Stimulated activated memory B cell treated with anti-CD40 and anti-IgM and Interleukin-4, amounts not matched to agents 10 μg/mL and 1 μg/mL and 100 μg/mL, for 72 hours (primary cell): ENCODE measurements at regions not wholly inside any gene's neighbourhood (a gene's known extent, or its start where the extent isn't known, plus 50 kb on each side); places are given as distances from the start of the nearest gene placed in this dataset.

ENCODE experiments used
- ATAC-seq: fragments of 150-1000 bp; cut with Tn5 transposase; 2 replicates; pipeline ENCODE4 v1.10.0; 2021
- H3K27ac Mint-ChIP-seq: one replicate; pipeline ENCODE4 v1.8.0; 2022; ENCODE audit warnings: mild to moderate bottlenecking, mixed read lengths
- H3K27me3 Mint-ChIP-seq: one replicate; pipeline ENCODE4 v1.8.0; 2022; ENCODE audit warnings: mixed read lengths
- H3K36me3 Mint-ChIP-seq: one replicate; pipeline ENCODE4 v1.8.0; 2022; ENCODE audit warnings: mixed read lengths
- H3K4me1 Mint-ChIP-seq: one replicate; pipeline ENCODE4 v1.8.0; 2022; ENCODE audit warnings: mixed read lengths
- H3K4me3 Mint-ChIP-seq: one replicate; pipeline ENCODE4 v1.8.0; 2022; ENCODE audit warnings: mild to moderate bottlenecking, moderate library complexity, mixed read lengths
- H3K9me3 Mint-ChIP-seq: one replicate; pipeline ENCODE4 v1.8.0; 2022; ENCODE audit warnings: mixed read lengths

- H3K4me1 Mint-ChIP-seq: no peaks in the 10 kb centered on the region
- no peaks in the 10 kb centered on the region for H3K9me3 Mint-ChIP-seq
- H3K36me3 Mint-ChIP-seq: no peaks in the 10 kb centered on the region
- H3K27ac Mint-ChIP-seq: no peak overlapping the region
- ATAC-seq: no peak
- H3K27me3 Mint-ChIP-seq: no peaks in the 10 kb centered on the region
- no peak overlapping the region for H3K4me3 Mint-ChIP-seq
These were observed 261.4 kb upstream of the TBX3 start for GRCh38 chr12:114945351-114945750.

GRCh38 chr12:114944736-114945135 is 260.8 kb upstream of the TBX3 start:
- ATAC-seq: no peak
- Mint-ChIP-seq H3K4me3 (no peak overlapping the region), H3K36me3 (no peaks in the 10 kb centered on the region), H3K27ac (no peak overlapping the region), H3K27me3 (no peaks in the 10 kb centered on the region), H3K9me3 (no peaks in the 10 kb centered on the region), H3K4me1 (no peaks in the 10 kb centered on the region)

GRCh38 chr12:114943601-114944000 is 259.6 kb upstream of the TBX3 start:
- Mint-ChIP-seq H3K4me1 (no peaks in the 10 kb centered on the region), H3K9me3 (no peaks in the 10 kb centered on the region), H3K4me3 (no peak overlapping the region), H3K27ac (no peak overlapping the region), H3K36me3 (no peaks in the 10 kb centered on the region), H3K27me3 (no peaks in the 10 kb centered on the region)
- no peak for ATAC-seq

GRCh38 chr12:114938487-114939210 is 254.7 kb upstream of the TBX3 start:
- Mint-ChIP-seq H3K9me3 (no peaks in the 10 kb centered on the region), H3K36me3 (no peaks in the 10 kb centered on the region), H3K4me1 (no peaks in the 10 kb centered on the region), H3K27ac (no peak overlapping the region), H3K27me3 (no peaks in the 10 kb centered on the region), H3K4me3 (no peak overlapping the region)
- no peak for ATAC-seq

GRCh38 chr12:114936148-114937079 is 252.4 kb upstream of the TBX3 start:
- Mint-ChIP-seq H3K36me3 (no peaks in the 10 kb centered on the region), H3K4me3 (no peak overlapping the region), H3K27me3 (no peaks in the 10 kb centered on the region)

GRCh38 chr12:114935658-114936057 is 251.7 kb upstream of the TBX3 start:
- no peak overlapping the region for H3K4me3 Mint-ChIP-seq
- H3K27me3 Mint-ChIP-seq: no peaks in the 10 kb centered on the region
- ATAC-seq: no peak
- H3K4me1 Mint-ChIP-seq: no peaks in the 10 kb centered on the region
- H3K36me3 Mint-ChIP-seq: no peaks in the 10 kb centered on the region
- H3K27ac Mint-ChIP-seq: no peak overlapping the region
- H3K9me3 Mint-ChIP-seq: peaks cover 7% of the 10 kb centered on the region

More at GRCh38 chr12:114936148-114937079, 252.4 kb upstream of the TBX3 start:
- Mint-ChIP-seq H3K9me3 (peaks cover 3% of the 10 kb centered on the region), H3K27ac (no peak overlapping the region), H3K4me1 (no peaks in the 10 kb centered on the region)
- ATAC-seq: no peak

- Mint-ChIP-seq H3K4me1 (no peaks in the 10 kb centered on the region), H3K27me3 (no peaks in the 10 kb centered on the region), H3K27ac (no peak overlapping the region), H3K9me3 (peaks cover 10% of the 10 kb centered on the region), H3K4me3 (no peak overlapping the region), H3K36me3 (no peaks in the 10 kb centered on the region)
- ATAC-seq: no peak
These were observed 249.6 kb upstream of the TBX3 start for GRCh38 chr12:114933428-114934160.

- Mint-ChIP-seq H3K27me3 (no peaks in the 10 kb centered on the region), H3K4me1 (no peaks in the 10 kb centered on the region), H3K36me3 (no peaks in the 10 kb centered on the region), H3K9me3 (peaks cover 10% of the 10 kb centered on the region), H3K4me3 (no peak overlapping the region), H3K27ac (no peak overlapping the region)
- ATAC-seq: no peak
These were observed 248.8 kb upstream of the TBX3 start for GRCh38 chr12:114932806-114933205.

GRCh38 chr12:114931025-114931424 is 247.1 kb upstream of the TBX3 start:
- no peak for ATAC-seq
- Mint-ChIP-seq H3K4me1 (no peaks in the 10 kb centered on the region), H3K36me3 (no peaks in the 10 kb centered on the region), H3K4me3 (no peak overlapping the region), H3K27ac (no peak overlapping the region), H3K9me3 (peaks cover 11% of the 10 kb centered on the region), H3K27me3 (no peaks in the 10 kb centered on the region)

- Mint-ChIP-seq H3K27me3 (no peaks in the 10 kb centered on the region), H3K4me3 (no peak overlapping the region), H3K27ac (no peak overlapping the region), H3K4me1 (no peaks in the 10 kb centered on the region), H3K9me3 (peaks cover 8% of the 10 kb centered on the region), H3K36me3 (no peaks in the 10 kb centered on the region)
- no peak for ATAC-seq
These were observed 242.4 kb upstream of the TBX3 start for GRCh38 chr12:114926341-114926740.

GRCh38 chr12:114924946-114925475 is 241.0 kb upstream of the TBX3 start:
- no peak overlapping the region for H3K4me3 Mint-ChIP-seq
- ATAC-seq: no peak
- H3K4me1 Mint-ChIP-seq: no peaks in the 10 kb centered on the region
- H3K27ac Mint-ChIP-seq: no peak overlapping the region
- no peaks in the 10 kb centered on the region for H3K27me3 Mint-ChIP-seq
- peaks cover 3% of the 10 kb centered on the region for H3K9me3 Mint-ChIP-seq
- H3K36me3 Mint-ChIP-seq: no peaks in the 10 kb centered on the region

- Mint-ChIP-seq H3K4me3 (no peak overlapping the region), H3K4me1 (no peaks in the 10 kb centered on the region), H3K36me3 (no peaks in the 10 kb centered on the region), H3K27ac (no peak overlapping the region), H3K27me3 (no peaks in the 10 kb centered on the region), H3K9me3 (peaks cover 2% of the 10 kb centered on the region)
- ATAC-seq: no peak
These were observed 237.8 kb upstream of the TBX3 start for GRCh38 chr12:114921781-114922180.

GRCh38 chr12:114920771-114921554 is 237.0 kb upstream of the TBX3 start:
- ATAC-seq: no peak
- Mint-ChIP-seq H3K27me3 (no peaks in the 10 kb centered on the region), H3K4me1 (no peaks in the 10 kb centered on the region), H3K27ac (no peak overlapping the region), H3K36me3 (no peaks in the 10 kb centered on the region), H3K4me3 (no peak overlapping the region), H3K9me3 (no peaks in the 10 kb centered on the region)

- Mint-ChIP-seq H3K4me3 (no peak overlapping the region), H3K27ac (no peak overlapping the region), H3K27me3 (no peaks in the 10 kb centered on the region), H3K9me3 (no peaks in the 10 kb centered on the region), H3K36me3 (no peaks in the 10 kb centered on the region), H3K4me1 (no peaks in the 10 kb centered on the region)
- no peak for ATAC-seq
These were observed 235.5 kb upstream of the TBX3 start for GRCh38 chr12:114919479-114919878.
